Duodenal mucosa (tissue), 2 donors: ENCODE measurements at regions not wholly inside any gene's neighbourhood (a gene's known extent, or its start where the extent isn't known, plus 50 kb on each side); places are given as distances from the start of the nearest gene placed in this dataset.

Source experiments
- H3K27ac ChIP-seq: one replicate; pipeline ENCODE4 v1.7.0; 2013; ENCODE audit warnings: low read depth, low read length
- H3K27me3 ChIP-seq, 2 donors: one replicate each; pipeline ENCODE4 v1.7.0; 2013; ENCODE audit warnings: low read length in 2 of 2, control low read depth in 1 of 2; ENCODE audit not compliant: insufficient read depth in 2 of 2, control insufficient read depth in 1 of 2
- H3K36me3 ChIP-seq, 2 donors: one replicate each; pipeline ENCODE4 v1.7.0; 2013; ENCODE audit warnings: low read length in 2 of 2, control low read depth in 1 of 2; ENCODE audit not compliant: insufficient read depth in 2 of 2, control insufficient read depth in 1 of 2
- H3K4me1 ChIP-seq, 2 donors: one replicate each; pipeline ENCODE4 v1.7.0; 2013; ENCODE audit warnings: low read length in 2 of 2, control low read depth in 1 of 2; ENCODE audit not compliant: insufficient read depth in 2 of 2, control insufficient read depth in 1 of 2
- H3K4me3 ChIP-seq, 2 donors: one replicate each; pipeline ENCODE4 v1.7.0; 2013; ENCODE audit warnings: low read length in 2 of 2, low read depth in 1 of 2
- H3K9ac ChIP-seq, 2 donors: one replicate each; pipeline ENCODE4 v1.7.0; 2013; ENCODE audit warnings: low read length in 2 of 2, low read depth in 1 of 2
- H3K9me3 ChIP-seq, 2 donors: one replicate each; pipeline ENCODE4 v1.7.0; 2013; ENCODE audit warnings: low read length in 2 of 2, control low read depth in 1 of 2; ENCODE audit not compliant: control insufficient read depth in 1 of 2

DNA sequence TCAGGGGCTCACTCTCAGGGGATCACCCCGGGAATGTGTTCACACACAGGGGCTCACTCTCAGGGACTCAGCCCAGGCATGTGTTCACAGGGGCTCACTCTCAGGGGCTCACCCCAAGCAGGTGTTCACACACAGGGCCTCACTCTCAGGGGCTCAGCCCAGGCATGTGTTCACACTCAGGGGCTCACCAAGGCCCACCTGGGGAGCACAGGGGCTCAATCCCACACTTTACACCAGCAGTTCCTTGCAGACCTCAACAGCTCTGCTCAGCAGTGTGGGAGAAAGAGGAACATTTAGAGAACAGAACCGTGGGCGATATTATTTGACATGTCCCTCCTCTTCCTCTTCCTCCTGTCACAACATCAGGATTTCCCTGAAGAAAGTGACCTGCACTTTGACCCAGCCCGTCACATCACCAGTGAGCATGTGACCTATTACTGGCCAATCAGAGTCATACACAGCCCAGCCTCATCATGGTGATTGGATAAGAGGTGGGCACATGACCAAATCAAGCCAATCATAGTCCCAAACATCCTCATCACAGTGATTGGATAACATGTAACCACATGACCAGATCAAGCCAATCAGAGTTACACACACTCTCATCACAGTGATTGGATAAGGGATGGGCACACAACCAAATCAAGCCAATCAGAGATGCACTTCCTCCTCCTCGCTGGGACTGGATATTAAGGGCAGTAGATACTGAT, 359.4 kb upstream of the SFSWAP start:
- H3K27me3 ChIP-seq = peaks cover 0 to 10% of the 10 kb centered on the region in 2 donors

DNA sequence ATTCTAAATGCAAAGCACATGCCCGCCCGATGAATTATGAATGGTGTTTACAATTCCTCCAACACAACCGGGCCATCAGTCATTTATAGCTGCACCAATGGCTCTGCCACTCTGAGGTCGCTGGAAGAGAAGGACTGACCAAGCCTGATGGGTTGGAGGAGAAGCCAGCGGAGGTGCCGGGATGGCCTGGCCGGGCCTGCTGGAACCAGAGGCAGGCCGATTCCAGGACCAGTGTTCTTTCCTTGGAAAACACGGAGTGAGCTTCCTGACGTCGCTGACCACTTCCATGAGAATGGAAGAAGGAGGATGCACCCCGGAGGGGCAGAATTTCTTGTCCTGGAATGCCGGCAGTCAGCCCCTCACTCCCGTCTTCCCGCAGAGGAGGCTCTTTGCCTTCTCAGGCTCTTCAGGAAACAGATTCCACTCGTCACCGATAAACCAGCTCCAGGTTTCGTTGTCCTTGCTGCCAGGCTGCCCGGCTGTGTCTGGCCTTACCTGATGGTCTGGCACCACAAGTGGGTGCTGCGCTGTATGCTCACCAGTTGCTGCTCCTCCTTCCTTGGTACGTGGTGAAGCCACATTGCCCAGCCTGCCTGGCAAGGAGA, 358.5 kb upstream of the SFSWAP start:
- Histone ChIP-seq H3K4me3 (no peak overlapping the region), H3K36me3 (no peaks in the 10 kb centered on the region), H3K9me3 (no peaks in the 10 kb centered on the region), H3K27me3 (peaks cover 0 to 10% of the 10 kb centered on the region in 2 donors), H3K9ac (no peak overlapping the region), H3K4me1 (no peaks in the 10 kb centered on the region), H3K27ac (no peak overlapping the region)

More for the DNA sequence above, 359.4 kb upstream of the SFSWAP start:
- Histone ChIP-seq H3K36me3 (no peaks in the 10 kb centered on the region), H3K4me3 (no peak overlapping the region), H3K9me3 (no peaks in the 10 kb centered on the region), H3K9ac (no peak overlapping the region), H3K27ac (no peak overlapping the region), H3K4me1 (no peaks in the 10 kb centered on the region)

DNA sequence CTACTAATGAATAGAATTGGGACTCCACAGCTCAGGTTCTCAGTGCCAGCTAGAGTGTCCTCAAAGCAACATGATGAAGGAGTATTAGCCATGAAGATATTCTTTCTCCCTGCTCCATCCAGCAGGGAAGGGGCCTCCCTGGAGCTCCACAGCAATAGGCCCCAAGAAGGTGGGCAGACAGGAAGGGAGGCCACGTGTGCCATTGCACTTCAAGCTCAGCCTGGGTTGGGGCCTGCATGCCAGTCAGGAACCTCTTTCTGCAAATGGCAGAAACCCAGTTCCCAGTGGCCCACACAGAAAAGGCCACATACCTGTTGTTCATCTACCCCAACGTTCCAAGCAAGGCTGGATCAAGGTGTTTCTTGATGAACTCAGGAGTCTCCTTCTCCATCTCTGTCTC, 357.5 kb upstream of the SFSWAP start:
- Histone ChIP-seq H3K36me3 (no peaks in the 10 kb centered on the region), H3K27me3 (peaks cover 0 to 3% of the 10 kb centered on the region in 2 donors), H3K27ac (no peak overlapping the region), H3K9me3 (no peaks in the 10 kb centered on the region), H3K4me3 (no peak overlapping the region), H3K4me1 (no peaks in the 10 kb centered on the region), H3K9ac (no peak overlapping the region)

DNA sequence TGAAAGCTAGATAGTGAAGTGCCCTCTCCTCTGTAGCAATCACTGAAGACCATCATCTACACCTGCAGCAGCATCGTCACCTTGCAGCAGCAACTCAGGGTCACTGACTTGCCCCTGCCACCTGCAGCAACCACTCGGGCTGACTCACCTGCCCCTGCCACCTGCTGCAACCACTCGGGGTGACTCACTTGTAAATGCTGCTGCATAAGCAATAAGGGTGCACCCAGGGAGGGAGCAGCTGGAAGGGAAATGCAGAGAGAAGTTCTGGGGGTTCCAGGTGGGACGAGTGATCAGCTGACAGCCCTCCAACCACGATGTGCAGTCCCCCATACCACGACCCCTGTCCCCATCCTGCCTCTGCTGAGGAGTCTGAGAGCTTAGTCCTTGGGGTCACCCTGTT, 357.1 kb upstream of the SFSWAP start:
- H3K9ac ChIP-seq = no peak overlapping the region
- no peak overlapping the region for H3K4me3 ChIP-seq
- H3K9me3 ChIP-seq = no peaks in the 10 kb centered on the region
- no peak overlapping the region for H3K27ac ChIP-seq
- no peaks in the 10 kb centered on the region for H3K4me1 ChIP-seq
- H3K36me3 ChIP-seq = no peaks in the 10 kb centered on the region
- H3K27me3 ChIP-seq = peaks cover 0 to 3% of the 10 kb centered on the region in 2 donors

DNA sequence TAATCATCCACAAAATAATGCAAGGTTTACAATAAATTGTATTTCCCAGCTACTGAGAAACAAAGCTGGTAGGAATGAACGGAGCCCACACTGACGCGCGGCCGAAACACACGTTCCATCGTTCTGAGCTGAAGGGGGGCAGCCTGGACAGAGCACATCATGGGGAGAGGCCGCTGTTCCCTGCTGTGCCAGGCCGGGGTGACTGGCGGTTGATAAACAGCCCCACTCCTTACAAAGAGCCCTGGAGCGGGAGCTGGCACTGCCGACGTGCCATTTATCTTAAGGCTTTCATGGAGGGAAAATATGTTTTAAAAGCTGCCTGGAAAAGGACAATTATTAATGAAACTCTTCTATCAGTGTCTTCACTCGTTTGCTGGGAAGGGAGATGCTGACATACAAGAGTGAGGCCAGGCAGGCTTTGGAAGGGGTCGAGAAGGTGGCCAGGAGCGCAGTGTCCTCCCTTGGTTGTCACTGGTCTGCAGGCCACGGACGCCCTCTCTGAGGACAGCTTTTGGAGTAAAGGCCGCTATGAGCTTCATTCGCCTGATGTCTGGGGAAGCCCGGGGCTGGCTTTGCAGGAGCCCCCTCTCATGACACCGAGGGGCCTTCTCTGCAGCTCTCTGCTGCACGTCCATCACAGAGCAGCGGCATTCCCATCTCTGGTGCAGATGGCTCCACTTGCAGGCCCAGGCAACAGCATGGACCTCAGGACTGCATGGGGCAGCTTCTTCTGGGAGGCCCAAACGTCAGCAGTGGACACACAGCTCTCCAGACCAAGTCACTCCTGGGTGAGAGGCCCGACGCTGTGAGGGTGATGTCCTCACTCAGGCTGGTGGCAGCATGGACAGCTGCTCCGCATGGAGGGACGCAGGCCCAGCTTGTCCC, 355.3 kb upstream of the SFSWAP start:
- Histone ChIP-seq H3K9ac (no peak overlapping the region), H3K9me3 (no peaks in the 10 kb centered on the region), H3K36me3 (no peaks in the 10 kb centered on the region), H3K27ac (no peak overlapping the region), H3K4me3 (no peak overlapping the region), H3K4me1 (no peaks in the 10 kb centered on the region), H3K27me3 (peaks cover 0 to 3% of the 10 kb centered on the region in 2 donors)

DNA sequence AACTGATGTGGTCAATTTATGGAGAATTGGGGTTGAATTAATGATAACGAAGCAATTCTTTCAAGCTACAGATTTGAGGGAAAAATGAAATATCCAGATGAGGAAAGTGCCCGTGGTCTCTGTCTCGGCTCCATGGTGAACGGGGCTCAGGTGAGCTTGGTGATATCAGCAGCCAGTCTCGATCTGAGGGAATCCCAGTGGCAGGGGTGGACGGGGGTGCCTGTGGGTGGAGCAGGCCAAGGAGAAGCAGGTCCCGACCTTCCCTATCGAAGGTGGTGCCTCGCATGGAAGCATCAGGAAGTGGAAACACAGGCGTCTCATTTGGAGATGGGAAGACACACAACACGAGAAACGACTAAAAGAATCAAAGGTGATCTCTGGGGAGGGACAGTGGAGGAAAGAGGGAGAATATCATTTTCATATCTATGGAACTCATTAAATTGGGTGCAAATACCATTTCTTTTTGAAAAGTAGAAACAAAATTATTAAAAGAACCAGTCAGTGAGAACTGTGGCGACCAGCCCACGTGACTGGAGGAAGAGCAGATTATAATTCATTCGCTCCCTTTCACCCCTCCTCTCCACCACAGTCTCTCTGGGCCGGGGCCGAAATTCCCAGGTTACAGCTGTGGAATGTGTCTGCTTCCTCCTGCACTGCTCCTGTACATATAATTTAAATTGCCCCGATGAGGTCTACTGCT, 354.3 kb upstream of the SFSWAP start:
- Histone ChIP-seq H3K36me3 (no peaks in the 10 kb centered on the region), H3K4me3 (no peak overlapping the region), H3K9me3 (no peaks in the 10 kb centered on the region), H3K4me1 (no peaks in the 10 kb centered on the region), H3K9ac (no peak overlapping the region), H3K27me3 (peaks cover 0 to 3% of the 10 kb centered on the region in 2 donors), H3K27ac (no peak overlapping the region)

DNA sequence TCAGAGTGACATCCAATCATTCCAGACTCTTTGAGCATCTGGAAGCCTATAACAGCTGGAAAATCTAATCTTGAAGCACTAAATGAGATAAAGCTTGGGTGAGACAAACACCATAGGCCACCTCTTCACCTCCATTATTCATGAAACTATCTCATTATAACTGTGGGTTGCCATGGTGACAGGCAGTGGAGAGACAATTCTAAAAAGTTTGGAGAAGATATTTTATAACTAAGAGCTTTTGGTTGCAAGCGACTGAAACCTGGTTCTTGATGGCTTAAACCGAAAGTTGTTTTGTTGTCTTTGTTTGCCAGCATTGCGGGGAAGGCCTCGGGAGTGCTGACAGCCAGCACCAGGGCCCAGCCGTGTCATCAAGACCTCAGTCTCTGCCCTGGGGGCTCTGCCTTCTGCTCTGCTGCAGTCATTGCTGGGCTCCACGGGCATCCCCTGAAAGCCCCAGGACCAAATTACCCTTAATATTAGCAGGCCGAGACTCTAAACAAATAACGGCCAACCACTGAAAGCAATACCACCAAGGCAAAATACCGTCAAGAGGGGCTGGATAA, 353.6 kb upstream of the SFSWAP start:
- H3K27me3 ChIP-seq = peaks cover 0 to 3% of the 10 kb centered on the region in 2 donors
- H3K36me3 ChIP-seq = no peaks in the 10 kb centered on the region
- no peaks in the 10 kb centered on the region for H3K4me1 ChIP-seq
- H3K27ac ChIP-seq = no peak overlapping the region
- no peak overlapping the region for H3K4me3 ChIP-seq
- H3K9ac ChIP-seq = no peak overlapping the region
- no peaks in the 10 kb centered on the region for H3K9me3 ChIP-seq

DNA sequence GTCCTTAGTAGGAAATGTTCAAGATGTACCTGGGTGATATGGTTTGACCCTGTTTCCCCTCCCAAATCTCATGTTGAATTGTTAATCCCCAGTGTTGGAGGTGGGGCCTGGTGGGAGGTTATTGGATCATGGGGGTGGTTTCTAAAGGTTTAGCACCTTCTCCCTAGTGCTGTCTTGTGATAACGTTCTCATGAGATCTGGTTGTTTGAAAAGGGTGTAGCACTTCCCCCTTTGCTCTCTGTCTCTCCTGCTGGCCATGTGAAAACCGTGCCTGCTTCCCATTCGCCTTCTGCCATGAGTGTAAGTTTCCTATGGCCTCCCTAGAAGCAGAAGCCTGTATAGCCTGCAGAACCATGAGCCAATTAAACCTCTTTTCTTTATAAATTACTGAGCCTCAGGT, 353.0 kb upstream of the SFSWAP start:
- H3K27me3 ChIP-seq = no peaks in the 10 kb centered on the region
- no peaks in the 10 kb centered on the region for H3K4me1 ChIP-seq
- no peak overlapping the region for H3K27ac ChIP-seq
- H3K36me3 ChIP-seq = no peaks in the 10 kb centered on the region
- no peak overlapping the region for H3K9ac ChIP-seq
- H3K4me3 ChIP-seq = no peak overlapping the region
- no peaks in the 10 kb centered on the region for H3K9me3 ChIP-seq

DNA sequence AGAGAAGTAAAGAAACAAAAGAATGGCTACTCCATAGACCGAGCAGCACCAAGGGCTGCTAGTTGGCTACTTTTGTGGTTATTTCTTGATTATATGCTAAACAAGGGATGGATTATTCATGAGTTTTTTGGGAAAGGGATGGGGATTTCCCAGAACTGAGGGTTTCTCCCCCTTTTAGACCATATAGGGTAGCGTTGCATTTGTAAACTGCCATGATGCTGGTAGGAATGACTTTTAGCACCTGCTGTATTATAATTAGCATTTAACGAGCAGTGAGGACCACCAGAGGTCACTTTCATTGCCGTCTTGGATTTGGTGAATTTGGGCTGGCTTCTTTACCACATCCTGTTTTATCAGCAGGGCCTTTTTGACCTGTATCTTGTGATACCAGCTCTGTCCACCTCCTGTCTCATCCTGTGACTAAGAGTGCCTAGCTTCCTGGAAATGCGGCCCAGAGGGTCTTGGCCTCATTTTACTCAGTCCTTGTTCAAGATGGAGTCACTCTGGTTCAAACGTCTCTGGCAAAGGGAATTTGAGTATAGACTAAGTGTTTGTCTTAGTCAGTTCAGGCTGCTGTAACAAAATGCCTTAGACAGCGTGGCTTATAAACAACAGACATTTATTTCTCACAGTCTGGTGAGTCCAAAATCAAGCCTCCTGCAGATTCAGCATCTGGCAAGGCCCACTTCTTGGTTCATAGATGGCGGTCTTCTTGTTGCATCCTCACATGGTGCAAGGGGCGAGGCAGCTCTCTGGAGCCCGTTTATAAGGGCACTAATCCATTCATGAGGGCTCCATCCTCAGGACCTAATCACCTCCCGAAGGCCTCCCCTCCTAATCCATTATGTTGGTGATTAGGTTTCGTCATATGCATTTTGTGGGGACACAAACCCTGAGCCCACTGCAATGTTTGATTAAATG, 348.3 kb upstream of the SFSWAP start:
- H3K4me1 ChIP-seq = no peaks in the 10 kb centered on the region
- no peaks in the 10 kb centered on the region for H3K27me3 ChIP-seq
- H3K9me3 ChIP-seq = no peaks in the 10 kb centered on the region
- no peak overlapping the region for H3K27ac ChIP-seq
- no peak overlapping the region for H3K4me3 ChIP-seq
- H3K36me3 ChIP-seq = no peaks in the 10 kb centered on the region
- no peak overlapping the region for H3K9ac ChIP-seq
